Chondrocyte (in vitro differentiated cells): ENCODE measurements at regions not wholly inside any gene's neighbourhood (a gene's known extent, or its start where the extent isn't known, plus 50 kb on each side); places are given as distances from the start of the nearest gene placed in this dataset.

Experiments used
- DNase-seq: peaks from one replicate; pipeline ENCODE4 v3.0.0; 2021; ENCODE audit warnings: mixed read lengths, low spot score
- H3K27ac Mint-ChIP-seq: one replicate; pipeline ENCODE4 v1.8.0; 2021; ENCODE audit warnings: mild to moderate bottlenecking, moderate library complexity, mixed read lengths; ENCODE audit not compliant: unreplicated experiment
- H3K27me3 Mint-ChIP-seq: 2 replicates; pipeline ENCODE4 v1.8.0; 2021; ENCODE audit warnings: low read depth, mixed read lengths
- H3K36me3 Mint-ChIP-seq: 2 replicates; pipeline ENCODE4 v1.8.0; 2021; ENCODE audit warnings: low read depth, mixed read lengths
- H3K4me1 Mint-ChIP-seq: 2 replicates; pipeline ENCODE4 v1.8.0; 2021; ENCODE audit warnings: low read depth, mild to moderate bottlenecking, mixed read lengths
- H3K4me3 Mint-ChIP-seq: one replicate; pipeline ENCODE4 v1.8.0; 2021; ENCODE audit warnings: mild to moderate bottlenecking, moderate library complexity, mixed read lengths; ENCODE audit not compliant: unreplicated experiment
- H3K9me3 Mint-ChIP-seq: 2 replicates; pipeline ENCODE4 v1.8.0; 2021; ENCODE audit warnings: low read depth, mixed read lengths
- CTCF ChIP-seq: fragments of 200-600 bp; sonication (generic); IDR thresholded peaks from 2 replicates; pipeline ENCODE4 v1.5.0; 2021; ENCODE audit warnings: antibody characterized with exemption, mild to moderate bottlenecking, moderate library complexity

DNA sequence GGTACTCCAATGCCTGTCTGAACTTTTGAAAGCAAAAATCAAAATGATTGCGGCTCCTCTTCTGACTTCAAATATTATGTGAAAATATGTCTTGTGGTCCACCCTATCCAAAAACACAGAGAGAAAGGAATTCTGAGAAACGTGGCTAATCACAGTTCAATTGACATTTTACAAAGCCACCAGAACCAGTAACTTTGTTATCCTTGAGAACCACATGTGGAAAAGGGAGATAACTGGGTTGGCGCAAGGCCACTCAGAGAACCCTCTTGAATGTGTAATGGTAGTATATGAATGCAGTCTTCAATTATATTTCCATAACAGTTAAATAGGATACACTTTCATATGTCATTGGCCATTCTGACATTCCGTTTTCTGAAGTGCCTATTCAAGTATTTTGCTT lies 1030.0 kb upstream of the TMPRSS15 start:
- H3K27me3 Mint-ChIP-seq, result no peaks in the 10 kb centered on the region
- no peak overlapping the region for H3K4me3 Mint-ChIP-seq
- H3K9me3 Mint-ChIP-seq, result peaks cover 22% of the 10 kb centered on the region
- no peak for TF ChIP-seq CTCF
- H3K36me3 Mint-ChIP-seq, result peaks cover 6% of the 10 kb centered on the region
- H3K4me1 Mint-ChIP-seq, result no peaks in the 10 kb centered on the region
- DNase-seq, result no peak
- H3K27ac Mint-ChIP-seq, result no peak overlapping the region

DNA sequence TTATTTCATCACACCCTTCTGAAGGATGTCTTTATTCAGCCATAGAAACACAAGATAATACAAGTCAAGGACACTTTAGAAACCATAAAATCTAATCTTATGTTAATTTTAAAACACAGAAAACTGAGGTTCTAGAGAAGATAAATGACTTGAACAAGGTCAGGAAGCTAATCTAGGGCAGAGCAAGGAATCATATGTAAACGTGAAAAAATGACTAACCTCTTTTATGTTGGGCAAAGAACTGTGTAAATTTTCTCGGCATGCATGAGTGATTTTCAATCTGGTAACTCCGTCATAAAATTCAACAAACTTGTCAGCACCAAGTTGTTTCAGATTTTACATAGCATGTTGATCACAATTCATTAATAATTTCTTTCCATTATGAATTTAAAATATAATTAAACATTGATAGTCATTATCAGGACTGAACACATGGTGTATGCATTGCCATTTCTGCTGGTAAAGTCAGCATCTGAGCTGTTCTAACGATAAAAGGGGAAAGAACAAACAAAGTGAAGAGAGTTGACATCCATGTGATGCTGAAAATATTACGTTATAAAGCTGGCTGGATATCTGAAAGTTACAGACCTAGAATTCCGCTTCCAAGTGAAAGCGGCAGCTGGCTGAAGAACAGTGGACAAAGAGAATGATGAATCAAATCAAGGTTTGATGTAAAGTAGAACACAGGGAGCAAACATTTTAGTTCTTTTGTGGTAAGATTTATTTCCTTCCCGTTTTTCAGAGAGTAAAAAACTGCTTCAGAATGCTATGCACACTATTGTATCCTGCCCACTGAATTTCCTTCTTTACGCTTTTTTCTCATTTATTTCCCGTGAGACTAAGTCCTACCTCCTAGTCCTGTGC lies 1037.4 kb upstream of the TMPRSS15 start:
- H3K27me3 Mint-ChIP-seq, result no peaks in the 10 kb centered on the region
- H3K9me3 Mint-ChIP-seq, result peaks cover 4% of the 10 kb centered on the region
- TF ChIP-seq CTCF, result no peak
- no peak for DNase-seq
- no peak overlapping the region for H3K27ac Mint-ChIP-seq
- no peak overlapping the region for H3K4me3 Mint-ChIP-seq
- no peaks in the 10 kb centered on the region for H3K36me3 Mint-ChIP-seq
- peaks cover 9% of the 10 kb centered on the region for H3K4me1 Mint-ChIP-seq

GRCh38 chr21:19458295-19458694 lies 1054.7 kb upstream of the TMPRSS15 start:
- Mint-ChIP-seq H3K27me3 (no peaks in the 10 kb centered on the region), H3K9me3 (peaks cover 4% of the 10 kb centered on the region), H3K36me3 (peaks cover 1% of the 10 kb centered on the region), H3K27ac (no peak overlapping the region), H3K4me1 (peaks cover 23% of the 10 kb centered on the region), H3K4me3 (no peak overlapping the region)
- DNase-seq, result no peak
- no peak for TF ChIP-seq CTCF

DNA sequence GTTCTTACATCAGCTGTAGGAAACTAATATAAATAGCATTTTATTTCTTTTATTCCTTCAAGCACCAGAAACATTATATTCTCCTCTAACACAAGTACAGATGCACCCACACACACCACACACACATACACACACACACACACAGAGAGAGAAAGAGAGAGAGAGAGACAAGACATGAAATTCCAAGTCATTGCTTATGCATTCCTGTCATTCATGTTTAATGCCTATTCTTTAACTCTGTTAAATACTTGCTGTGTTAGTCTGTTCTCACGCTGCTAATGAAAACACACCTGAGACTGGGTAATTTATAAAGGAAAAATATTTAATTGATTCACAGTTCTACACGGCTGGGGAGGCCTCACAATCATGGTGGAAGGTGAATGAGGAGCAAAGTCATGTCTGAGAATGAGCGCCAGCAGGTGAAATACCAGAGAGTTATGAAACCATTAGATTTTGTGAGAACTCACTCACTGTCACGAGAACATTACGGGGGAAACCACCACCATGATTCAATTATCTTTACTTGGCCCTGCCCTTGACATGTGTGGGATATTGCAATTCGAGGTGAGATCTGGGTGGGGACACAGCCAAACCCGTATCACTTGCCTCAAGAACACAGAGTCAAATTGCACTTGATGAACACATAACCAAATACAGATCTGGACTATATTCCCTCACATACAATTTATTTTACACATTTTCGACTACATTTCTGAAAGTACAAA lies 1058.1 kb upstream of the TMPRSS15 start:
- no peak overlapping the region for H3K4me3 Mint-ChIP-seq
- DNase-seq, result no peak
- H3K36me3 Mint-ChIP-seq, result peaks cover 1% of the 10 kb centered on the region
- no peak for TF ChIP-seq CTCF
- no peaks in the 10 kb centered on the region for H3K27me3 Mint-ChIP-seq
- H3K9me3 Mint-ChIP-seq, result peaks cover 4% of the 10 kb centered on the region
- H3K27ac Mint-ChIP-seq, result peak overlapping the region; percentile 81
- H3K4me1 Mint-ChIP-seq, result peaks cover 20% of the 10 kb centered on the region

DNA sequence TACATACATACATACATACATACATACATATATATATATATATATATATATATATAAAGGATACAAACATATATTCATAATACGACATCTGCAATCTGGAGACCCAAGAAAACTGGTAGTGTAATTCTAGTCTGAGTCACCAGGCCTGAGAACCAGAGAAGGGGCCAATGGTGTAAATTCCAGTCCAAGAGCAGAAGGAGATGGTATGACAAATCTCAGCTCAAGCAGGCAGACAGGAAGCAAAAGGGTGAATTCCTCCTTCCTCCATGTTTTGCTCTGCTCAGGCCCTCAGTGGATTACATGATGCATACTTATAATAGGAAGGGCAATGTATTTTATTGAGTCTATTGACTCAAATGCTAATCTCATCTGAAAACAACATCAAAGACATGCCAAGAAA lies 1060.4 kb upstream of the TMPRSS15 start:
- Mint-ChIP-seq H3K4me3 (no peak overlapping the region), H3K27ac (no peak overlapping the region), H3K9me3 (peaks cover 3% of the 10 kb centered on the region), H3K36me3 (peaks cover 1% of the 10 kb centered on the region), H3K4me1 (peaks cover 21% of the 10 kb centered on the region), H3K27me3 (no peaks in the 10 kb centered on the region)
- DNase-seq, result no peak
- TF ChIP-seq CTCF, result no peak
